ENCODE measurements at regions not wholly inside any gene's neighbourhood (a gene's known extent, or its start where the extent isn't known, plus 50 kb on each side); places are given as distances from the start of the nearest gene placed in this dataset.

GRCh38 chrX:27910412-27910811 lies 70.8 kb downstream of the DCAF8L1 start:
- H3K36me3 Mint-ChIP-seq (ENCODE audit: low read depth) = no peaks in the 10 kb centered on the region
- no peak overlapping the region for H3K27ac Mint-ChIP-seq (ENCODE audit: unreplicated experiment)
- H3K4me1 Mint-ChIP-seq (ENCODE audit: low read depth) = peaks cover 7% of the 10 kb centered on the region
- no peak for DNase-seq (ENCODE audit: low spot score)
- no peaks in the 10 kb centered on the region for H3K27me3 Mint-ChIP-seq (ENCODE audit: low read depth)
- no peak for TF ChIP-seq CTCF (IDR thresholded peaks at IDR 0.05)
- peaks cover 2% of the 10 kb centered on the region for H3K9me3 Mint-ChIP-seq (ENCODE audit: low read depth)
- no peak overlapping the region for H3K4me3 Mint-ChIP-seq (ENCODE audit: unreplicated experiment)

DNA sequence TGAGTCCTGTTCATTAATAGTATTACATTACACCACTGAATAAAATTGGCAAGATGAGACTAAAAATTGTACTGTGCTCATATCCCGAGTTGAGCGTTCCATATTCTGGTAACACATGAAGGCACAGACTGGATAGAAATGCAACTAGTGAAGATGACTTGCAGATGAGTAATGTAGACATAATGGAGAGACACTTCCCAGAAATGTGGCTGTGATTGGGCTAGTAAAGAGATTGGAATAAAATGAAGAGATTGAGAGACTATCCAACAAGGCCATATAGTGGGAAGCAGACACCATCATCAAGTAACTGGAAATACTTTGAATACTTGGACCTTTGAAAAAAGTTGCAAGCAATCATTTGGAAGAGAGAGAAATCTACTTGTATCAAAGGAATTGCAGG lies 77.3 kb downstream of the DCAF8L1 start:
- no peak for TF ChIP-seq CTCF (IDR thresholded peaks at IDR 0.05)
- H3K27ac Mint-ChIP-seq (ENCODE audit: unreplicated experiment) = no peak overlapping the region
- no peaks in the 10 kb centered on the region for H3K36me3 Mint-ChIP-seq (ENCODE audit: low read depth)
- H3K27me3 Mint-ChIP-seq (ENCODE audit: low read depth) = no peaks in the 10 kb centered on the region
- H3K4me1 Mint-ChIP-seq (ENCODE audit: low read depth) = no peaks in the 10 kb centered on the region
- H3K9me3 Mint-ChIP-seq (ENCODE audit: low read depth) = peaks cover 14% of the 10 kb centered on the region
- no peak overlapping the region for H3K4me3 Mint-ChIP-seq (ENCODE audit: unreplicated experiment)
- DNase-seq (ENCODE audit: low spot score) = no peak

- Mint-ChIP-seq H3K9me3 (ENCODE audit: low read depth) (peaks cover 15% of the 10 kb centered on the region), H3K4me3 (ENCODE audit: unreplicated experiment) (no peak overlapping the region), H3K27ac (ENCODE audit: unreplicated experiment) (no peak overlapping the region), H3K4me1 (ENCODE audit: low read depth) (peaks cover 13% of the 10 kb centered on the region), H3K36me3 (ENCODE audit: low read depth) (no peaks in the 10 kb centered on the region), H3K27me3 (ENCODE audit: low read depth) (no peaks in the 10 kb centered on the region)
- DNase-seq (ENCODE audit: low spot score) = no peak
- TF ChIP-seq CTCF (IDR thresholded peaks at IDR 0.05) = no peak
Measured at GRCh38 chrX:27893871-27894270, 86.1 kb downstream of the MAGEB10 start.

DNA sequence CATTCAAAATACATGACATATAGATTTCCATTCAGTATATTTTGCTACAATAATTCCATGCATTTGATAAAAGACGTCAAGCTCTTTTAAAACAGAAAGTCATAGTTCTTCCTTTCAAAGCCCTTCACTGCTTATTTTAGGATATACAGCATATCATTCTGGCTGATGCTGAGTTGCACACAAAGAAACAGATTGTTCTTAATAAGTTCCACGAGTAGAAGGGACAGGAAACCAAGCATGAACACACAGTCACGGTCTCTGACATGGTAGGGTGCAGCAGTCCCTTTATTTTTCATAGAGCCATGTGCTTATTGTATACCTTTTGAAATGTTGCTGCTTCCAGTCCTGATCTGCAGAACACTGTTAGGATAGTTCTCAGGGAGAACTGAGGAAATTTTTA lies 85.4 kb downstream of the MAGEB10 start:
- Mint-ChIP-seq H3K9me3 (ENCODE audit: low read depth) (peaks cover 11% of the 10 kb centered on the region), H3K27ac (ENCODE audit: unreplicated experiment) (no peak overlapping the region), H3K27me3 (ENCODE audit: low read depth) (no peaks in the 10 kb centered on the region), H3K4me3 (ENCODE audit: unreplicated experiment) (no peak overlapping the region), H3K36me3 (ENCODE audit: low read depth) (no peaks in the 10 kb centered on the region), H3K4me1 (ENCODE audit: low read depth) (peaks cover 13% of the 10 kb centered on the region)
- DNase-seq (ENCODE audit: low spot score) = no peak
- no peak for TF ChIP-seq CTCF (IDR thresholded peaks at IDR 0.05)

DNA sequence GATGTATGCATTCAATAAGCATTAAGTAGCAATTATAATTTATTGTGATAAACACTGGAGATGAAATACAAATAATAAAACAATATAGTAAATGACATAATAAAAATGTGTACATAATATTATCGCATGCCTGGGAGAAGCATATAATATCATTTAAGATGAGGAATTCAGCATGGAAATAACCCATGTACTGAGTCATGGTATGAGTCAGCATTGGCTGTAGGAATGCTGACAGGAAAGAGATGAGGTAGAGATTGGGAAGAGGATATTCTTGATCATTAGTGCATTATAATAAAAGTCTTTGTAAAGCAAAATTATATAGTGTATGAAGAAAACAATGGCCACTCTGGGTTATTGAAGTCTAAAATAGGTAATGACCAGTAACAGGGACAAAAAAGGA lies 82.8 kb downstream of the MAGEB10 start:
- Mint-ChIP-seq H3K27ac (ENCODE audit: unreplicated experiment) (peak overlapping the region; percentile 57), H3K9me3 (ENCODE audit: low read depth) (peaks cover 7% of the 10 kb centered on the region), H3K4me3 (ENCODE audit: unreplicated experiment) (no peak overlapping the region), H3K36me3 (ENCODE audit: low read depth) (no peaks in the 10 kb centered on the region), H3K4me1 (ENCODE audit: low read depth) (peaks cover 13% of the 10 kb centered on the region), H3K27me3 (ENCODE audit: low read depth) (no peaks in the 10 kb centered on the region)
- DNase-seq (ENCODE audit: low spot score) = no peak
- no peak for TF ChIP-seq CTCF (IDR thresholded peaks at IDR 0.05)

Data from chondrocyte (in vitro differentiated cells).